Activated CD4-positive, alpha-beta T cell treated with anti-CD3 and anti-CD28 coated beads, Interleukin-2, Interleukin-6, amounts not matched to agents 100 ng/mL and 50 ng/mL, durations not matched to agents 16 hours and 8 hours (primary cell): ENCODE measurements at regions not wholly inside any gene's neighbourhood (a gene's known extent, or its start where the extent isn't known, plus 50 kb on each side); places are given as distances from the start of the nearest gene placed in this dataset.

Source experiments
- DNase-seq: peaks from one replicate; pipeline ENCODE4 v3.0.0-alpha.2; 2020

DNA sequence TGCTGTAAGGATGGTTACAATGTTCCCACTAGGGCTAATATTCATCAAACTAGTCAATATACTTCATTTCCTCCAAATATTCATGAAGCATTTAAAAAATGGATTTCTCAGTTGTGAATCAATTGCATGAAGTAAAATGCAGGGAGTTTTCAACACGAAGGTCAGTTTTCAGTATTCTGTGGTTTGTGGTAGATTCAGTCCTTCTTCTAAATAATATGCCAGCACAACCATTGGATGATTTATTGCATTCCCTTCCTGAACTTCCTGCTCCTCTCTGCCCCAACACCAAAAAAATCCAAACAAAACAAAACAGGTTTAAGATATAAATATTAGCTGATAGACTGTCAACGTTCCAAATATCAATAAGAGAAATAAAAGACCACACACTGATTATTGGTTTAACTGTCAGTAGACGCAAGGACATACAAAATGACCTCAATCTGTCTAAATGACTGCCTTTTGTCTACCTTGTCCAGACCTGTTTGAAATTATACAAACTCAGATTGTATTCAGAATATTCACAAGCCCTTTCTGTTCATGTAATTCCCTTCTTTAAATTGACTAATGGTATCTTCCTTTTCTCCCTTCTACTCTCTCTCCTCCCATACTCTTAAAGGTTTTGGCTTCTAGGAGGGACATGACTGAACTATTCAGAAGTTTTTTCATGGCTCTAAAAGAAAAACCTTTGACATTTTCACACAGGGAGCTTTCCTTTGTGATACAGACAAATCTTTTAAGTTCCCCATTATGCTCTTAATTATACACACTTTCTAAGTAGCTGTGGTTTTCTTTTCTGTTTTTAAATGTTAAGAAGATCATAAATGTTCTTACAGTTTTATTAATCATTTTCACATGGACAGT is 92.6 kb upstream of the STT3B start:
- DNase-seq, result no peak

DNA sequence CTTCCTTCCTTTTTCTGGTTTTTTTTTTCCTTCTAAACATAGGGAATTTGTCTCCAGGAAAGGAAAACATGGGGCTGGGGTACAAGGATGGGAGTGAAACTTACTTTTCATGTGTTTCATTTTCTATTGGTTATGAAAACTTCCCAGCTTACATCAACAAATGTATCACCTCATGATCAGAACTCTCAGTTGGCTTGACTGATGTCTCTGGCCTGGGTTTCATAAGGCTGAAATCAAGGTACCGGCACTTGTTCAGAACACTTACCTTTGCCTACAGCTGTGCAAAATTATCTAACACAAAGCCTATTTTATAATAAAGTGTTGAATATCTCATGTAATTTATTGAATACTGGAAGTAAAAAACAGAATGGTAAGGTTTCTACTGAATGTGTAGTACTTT is 91.8 kb upstream of the STT3B start:
- DNase-seq, result no peak

DNA sequence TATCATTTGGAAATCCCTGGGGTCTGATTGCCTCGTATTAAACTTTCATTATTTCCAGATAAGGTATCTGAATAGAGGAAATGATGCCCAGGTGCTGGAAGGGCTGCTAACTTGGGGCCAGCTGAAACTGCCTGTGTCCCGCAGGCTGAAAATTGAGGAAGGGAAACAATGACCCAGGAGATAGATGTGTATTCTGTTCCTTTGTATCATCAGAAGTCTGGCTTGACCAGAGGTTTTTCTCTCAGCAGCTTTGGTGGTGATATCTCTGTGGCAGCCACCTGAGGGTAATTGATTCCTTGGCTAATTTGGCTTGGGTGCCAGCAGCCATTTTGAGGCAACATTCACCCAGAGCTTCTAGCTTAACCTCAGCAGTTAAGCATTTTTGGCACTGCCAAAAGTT is 90.0 kb upstream of the STT3B start:
- DNase-seq, result no peak

DNA sequence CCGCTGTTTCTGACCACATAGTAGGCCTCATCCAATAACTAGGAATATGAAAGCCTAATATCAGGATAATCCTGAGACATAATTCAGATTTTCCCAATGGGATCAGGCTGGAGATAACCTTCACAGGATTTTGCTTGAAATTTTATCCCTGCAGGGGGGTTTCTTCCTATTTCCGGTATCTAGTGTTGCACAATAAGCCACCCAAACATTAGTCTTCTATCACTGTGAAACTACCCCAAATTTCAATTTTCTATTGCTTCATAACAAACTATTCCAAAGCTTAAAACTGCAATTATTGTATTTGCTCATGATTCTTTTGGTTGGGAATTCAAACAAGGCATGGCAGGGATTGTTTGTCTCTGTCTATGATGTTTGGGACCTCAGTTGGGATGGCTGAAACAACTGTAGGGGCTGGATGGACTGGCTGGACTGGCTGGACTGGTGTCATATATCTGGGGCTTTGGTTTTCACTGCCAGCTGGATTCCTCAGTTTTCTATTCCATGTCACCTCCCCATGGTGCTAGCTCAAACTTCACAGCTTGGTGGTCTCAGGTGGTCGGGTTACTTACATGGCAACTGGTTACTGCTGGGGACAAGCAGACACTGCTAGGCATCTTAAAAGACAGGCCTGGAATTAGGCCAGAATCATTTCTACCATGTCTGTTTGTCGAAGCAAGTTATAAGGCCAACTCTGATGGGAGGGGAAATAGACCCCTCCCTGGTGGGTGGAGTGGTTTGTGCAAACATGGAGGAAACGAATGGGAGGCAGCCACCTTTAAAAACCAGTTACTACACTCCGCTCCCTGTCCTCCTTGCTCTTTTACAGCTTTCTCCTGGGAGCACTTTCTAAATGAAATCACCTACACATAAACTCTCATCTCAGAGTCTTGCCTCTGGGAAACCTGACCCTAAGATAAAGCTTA is 88.2 kb upstream of the STT3B start:
- no peak for DNase-seq

DNA sequence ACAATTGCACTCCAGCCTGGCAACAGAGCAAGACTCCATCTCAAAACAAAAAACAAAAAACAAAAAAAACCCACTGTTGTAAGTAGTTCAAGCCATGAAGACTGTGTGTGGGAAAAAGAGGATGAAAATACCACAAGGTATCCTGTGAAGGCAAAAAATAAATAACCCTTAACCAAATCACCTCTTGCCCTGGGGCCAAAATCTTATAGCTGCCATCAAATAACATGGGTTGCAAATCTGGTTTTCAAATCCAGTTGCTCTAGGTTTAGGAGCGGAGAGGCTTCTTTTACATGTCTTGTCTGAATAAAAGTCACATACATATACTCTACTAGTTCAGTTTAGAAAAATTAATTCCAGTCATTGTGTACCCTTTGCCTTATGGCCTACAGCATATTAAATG is 87.0 kb upstream of the STT3B start:
- DNase-seq, result no peak

DNA sequence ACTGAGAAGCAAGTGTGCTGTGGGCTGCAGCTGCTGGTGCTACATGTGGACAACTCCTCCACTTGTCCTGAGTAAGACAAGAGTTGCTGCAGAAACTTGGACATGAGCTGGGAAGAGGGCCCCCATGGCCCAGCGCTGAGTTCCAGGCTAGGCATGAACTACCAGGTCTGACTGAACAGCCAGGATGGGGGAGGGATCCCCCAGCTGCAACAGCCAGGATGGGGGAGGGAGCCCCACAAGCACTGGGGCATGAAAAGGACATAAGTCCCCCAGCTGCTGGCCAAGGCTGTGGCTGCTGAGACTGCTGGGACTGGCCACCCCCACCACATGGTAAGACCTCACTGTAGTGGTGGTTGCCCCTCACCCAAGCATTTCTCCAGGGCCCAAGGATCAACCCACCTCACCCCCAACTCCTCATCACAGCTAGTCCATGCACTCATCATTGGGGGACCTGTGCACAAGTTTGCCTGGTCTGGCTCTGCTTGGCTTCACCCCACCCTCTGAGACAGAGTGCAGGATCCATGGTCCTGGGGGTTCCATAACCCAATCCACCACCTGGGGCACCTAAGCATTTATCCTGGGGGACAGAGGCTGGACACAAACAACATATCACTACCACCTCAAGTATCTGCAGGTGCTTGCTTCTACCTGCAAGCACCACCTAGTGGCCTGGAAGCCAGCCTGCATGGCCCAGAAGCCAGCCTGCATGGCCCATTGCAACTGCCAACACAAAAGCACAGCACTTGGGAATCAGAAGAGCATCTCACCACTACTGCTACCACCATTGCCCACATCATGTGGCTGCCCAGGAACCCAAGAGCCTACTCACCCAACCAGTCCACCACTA is 84.5 kb upstream of the STT3B start:
- peak; percentile 51 for DNase-seq

DNA sequence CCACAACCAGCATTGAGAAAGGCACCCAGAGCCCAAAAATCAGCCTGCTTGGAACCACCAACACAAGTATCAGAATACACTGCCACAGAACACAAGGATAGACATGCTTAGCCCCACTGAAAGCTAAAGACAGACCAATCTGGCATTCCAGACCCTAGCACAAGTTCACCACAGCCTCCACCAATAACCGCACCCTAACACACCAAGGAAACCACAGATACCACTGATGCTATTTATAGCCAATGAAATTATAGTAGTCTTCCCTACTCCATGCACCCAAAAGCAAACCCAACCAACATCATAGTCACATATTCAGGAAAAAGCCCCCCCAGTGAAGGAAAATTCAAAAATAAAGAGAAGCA is 83.9 kb upstream of the STT3B start:
- no peak for DNase-seq

DNA sequence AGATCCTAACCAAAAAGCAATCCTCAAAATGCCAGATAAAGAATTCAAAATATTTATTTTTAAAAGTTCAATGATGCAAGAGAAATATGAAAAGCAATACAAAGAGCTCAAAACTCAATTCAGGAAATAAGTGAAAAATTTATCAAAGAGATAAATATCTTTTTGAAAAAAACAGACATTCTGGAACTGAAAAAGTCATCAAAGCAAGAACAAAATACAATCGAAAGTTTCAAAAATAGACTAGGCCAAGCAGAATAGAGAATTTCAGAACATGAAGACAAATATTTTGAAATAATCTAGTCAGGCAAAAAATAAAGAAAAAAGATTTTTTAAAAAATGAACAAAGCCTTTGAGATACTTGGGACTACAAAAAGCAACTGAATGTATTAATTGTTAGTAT is 83.4 kb upstream of the STT3B start:
- no peak for DNase-seq

DNA sequence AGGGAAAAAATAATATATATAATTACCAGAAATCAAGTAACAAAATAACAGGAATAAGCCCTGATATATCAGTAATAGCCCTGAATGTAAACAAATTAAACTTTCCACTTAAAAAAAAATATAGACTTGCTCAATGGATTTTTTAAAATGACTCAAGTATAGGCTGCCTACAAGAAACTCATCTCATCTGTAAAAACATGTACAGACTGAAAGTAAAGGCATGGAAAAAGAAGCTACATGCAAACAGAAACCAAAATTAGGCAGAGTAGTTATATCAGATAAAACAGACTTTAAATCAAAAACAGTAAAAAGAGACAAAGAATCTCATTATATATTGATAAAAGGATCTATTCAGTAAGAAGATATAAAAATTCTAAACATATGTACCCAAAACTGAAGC is 82.4 kb upstream of the STT3B start:
- peak; percentile 2 for DNase-seq

DNA sequence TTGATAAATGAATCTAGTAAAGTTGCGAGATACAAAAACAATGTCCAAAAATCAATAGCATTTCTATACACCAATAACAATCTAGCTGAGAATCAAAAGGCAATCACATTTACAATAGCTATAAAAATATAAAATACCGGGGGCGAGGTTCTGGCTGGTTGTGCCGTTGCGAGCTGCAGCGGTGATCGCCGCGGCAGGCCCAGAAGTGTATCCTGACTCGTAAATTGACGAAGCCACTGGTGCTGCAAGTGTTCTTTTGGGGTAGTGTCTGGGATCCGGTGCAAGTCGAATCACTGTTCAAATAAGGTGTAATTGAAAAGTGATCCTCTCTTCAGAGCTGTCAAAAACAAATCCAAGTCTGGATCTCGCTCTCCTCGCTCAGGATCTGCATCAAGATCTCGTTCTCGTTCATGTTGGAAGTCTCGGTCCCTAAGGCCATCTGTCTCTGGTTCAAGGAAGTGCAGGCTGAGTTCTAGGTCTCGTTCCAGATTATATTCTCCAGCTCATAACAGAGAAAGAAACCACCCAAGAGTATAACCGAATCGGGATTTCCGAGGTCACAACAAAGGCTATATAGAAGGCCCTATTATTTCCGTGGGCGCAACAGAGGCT is 80.1 kb upstream of the STT3B start:
- DNase-seq, result no peak

DNA sequence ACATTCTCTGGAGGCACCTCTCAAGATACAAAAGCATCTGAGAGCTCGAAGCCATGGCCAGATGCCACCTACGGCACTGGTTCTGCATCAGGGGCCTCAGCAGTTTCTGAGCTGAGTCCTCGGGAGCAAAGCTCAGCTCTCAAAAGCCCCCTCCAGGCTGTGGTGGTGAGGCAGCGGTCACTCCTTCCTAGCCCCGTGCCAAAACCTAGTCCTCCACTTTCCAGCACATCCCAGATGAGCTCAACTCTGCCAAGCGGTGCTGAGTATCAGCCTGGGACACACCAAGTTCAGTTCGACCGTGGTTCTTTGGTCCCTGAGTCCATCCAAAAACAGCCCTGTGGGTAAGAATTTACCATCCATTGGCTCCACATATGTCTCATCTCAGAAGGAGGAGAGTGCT is 79.3 kb upstream of the STT3B start:
- no peak for DNase-seq

DNA sequence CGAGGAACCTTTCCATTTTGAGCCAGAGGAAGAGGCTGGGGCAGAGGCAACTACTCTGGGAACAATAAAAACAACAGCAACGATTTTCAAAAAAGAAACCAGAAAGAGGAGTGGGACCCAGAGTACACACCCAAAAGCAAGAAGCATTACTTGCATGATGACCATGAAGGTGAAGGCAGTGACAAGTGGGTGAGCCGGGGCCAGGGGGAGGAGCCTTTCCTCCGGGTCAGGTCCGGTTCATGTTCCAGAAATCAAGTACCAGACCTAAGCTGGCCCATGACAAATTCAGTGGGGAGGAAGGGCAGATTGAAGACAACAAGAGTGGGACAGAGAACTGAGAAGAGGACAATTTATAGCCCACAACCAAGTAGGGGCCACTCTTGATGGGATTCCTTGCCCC is 77.2 kb upstream of the STT3B start:
- DNase-seq, result no peak

DNA sequence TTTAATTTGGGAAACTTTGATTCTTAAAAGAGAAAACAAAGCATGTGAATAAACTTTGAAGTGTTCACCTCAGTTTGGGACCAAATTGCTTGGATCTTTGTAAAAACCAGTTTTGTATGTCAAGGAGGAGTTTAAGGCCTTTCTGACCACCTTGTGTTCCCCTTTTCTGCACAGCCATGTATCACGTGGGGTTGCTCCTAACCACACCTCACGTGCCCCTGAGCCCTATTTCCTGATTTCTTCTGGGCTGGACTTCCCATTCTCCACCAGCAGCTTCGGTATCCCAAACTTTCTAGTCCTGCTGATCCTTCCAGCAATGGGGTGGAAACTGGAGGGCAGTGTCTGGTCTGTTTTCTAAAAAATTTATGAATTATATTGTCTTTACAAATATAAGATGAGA is 76.4 kb upstream of the STT3B start:
- DNase-seq, result no peak

DNA sequence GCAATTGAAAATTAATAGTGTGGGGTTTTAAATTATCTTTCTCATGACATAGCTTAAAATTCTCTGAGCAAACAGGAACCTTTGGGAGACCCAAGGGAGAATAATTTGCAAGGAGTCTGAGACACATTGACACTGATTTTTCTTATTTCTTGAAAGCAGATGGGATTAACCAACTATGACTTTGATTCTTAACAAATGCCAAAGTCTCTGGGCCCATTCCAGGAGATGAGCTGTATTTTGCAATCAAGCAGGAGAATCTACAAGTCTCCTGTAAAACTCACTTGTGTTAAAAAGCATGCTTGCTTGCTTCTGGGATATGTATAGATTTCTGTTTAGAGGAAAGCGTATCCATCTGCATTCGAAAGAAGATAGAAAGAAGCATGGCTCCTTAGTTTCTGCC is 71.3 kb upstream of the STT3B start:
- no peak for DNase-seq

DNA sequence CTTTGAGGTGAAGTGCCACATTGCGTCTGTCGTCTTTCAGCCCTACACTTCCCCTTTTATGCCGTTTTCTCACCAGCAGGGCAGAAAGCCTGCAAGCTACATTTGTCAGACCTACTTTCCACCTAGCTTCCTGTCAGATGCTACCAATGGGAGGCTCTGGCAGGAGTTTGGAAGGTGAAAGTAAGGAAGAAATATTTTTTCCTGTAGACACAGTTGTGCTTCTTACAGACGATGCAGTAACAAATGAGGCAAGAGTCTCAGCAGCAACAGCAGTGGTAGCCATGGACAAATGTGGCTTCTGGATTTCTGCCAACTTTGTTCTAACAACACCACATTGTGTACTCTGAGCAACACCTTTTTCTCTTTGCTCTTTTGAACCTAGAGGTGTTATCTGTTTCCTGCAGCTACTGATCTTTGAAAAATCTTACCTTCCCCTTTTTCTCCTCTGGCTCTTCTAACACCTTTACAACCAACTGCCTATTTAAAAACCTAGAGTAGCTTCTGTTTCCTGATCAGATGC is 70.6 kb upstream of the STT3B start:
- no peak for DNase-seq

DNA sequence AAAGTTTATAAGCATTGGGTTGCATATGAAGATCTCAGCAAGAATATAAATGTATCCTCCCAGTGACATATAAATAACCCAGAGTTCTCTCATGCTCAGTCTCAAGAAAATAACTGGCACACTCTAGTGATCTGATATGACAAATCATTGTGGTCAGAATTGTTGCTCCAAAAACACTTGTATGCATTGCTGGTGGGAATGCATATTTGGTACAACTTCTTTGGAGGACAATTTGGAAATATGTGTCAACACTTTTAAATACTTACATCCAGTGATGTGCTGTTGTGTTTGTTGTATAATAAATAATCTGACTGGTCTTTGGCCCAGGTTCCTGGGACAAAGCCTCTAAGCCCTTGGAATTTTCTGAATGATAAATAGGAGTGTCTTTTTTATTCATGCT is 66.7 kb upstream of the STT3B start:
- DNase-seq, result no peak

DNA sequence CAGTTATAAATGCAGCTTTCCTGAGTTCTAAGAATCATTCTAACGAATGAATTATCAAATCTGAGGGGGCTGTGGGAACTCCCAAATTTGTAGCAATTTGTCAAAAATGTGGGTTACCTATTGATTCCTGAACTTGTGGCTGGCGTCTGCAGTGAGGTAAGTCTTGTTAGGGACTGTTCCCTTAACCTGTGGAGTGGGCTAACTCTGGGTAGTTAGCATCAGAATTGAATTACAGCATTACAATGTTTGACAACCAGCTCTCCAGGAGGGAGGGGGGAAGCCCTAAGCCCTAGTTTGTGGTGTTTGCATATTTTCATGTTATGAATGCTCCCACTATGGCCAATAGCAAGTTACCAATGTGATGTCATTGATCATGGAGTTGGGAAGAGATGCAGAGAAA is 65.9 kb upstream of the STT3B start:
- no peak for DNase-seq

DNA sequence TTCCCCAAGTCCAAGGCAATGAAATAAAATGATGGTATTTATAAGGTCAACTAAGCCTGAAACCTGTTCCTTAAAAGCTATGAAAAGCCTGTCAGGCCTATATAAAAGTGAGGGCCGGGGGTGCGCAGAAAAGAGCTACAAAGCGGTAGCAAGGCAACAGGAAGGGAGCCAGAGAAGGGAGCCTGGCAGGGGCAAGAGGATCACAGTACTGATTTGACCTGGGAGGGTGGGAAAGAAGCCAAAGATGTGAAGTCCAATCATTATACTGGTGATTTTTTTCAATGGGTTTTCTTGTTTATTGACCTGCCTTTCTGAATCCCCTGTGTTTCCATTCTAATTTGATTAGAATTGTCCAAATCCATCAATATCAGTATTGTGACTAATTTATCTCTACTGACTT is 64.3 kb upstream of the STT3B start:
- no peak for DNase-seq

DNA sequence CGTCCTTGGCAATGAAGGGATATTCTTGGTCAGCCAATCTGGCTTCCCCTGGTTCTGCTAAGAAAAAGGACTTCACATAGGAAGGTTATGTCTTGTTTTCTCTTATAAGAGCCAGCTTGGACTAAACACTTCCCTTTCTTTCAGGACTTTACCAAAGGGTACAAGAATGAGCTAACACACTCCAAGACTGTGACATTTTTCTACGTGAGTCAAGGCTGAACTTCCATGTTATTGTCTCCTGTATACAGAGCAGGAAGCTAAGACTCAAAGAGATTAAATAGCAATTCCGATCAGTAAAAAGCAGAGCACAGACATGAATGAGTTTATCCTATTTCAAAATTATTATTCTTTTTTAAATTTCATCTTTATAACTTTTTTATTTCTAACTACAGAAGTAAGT is 63.3 kb upstream of the STT3B start:
- no peak for DNase-seq

DNA sequence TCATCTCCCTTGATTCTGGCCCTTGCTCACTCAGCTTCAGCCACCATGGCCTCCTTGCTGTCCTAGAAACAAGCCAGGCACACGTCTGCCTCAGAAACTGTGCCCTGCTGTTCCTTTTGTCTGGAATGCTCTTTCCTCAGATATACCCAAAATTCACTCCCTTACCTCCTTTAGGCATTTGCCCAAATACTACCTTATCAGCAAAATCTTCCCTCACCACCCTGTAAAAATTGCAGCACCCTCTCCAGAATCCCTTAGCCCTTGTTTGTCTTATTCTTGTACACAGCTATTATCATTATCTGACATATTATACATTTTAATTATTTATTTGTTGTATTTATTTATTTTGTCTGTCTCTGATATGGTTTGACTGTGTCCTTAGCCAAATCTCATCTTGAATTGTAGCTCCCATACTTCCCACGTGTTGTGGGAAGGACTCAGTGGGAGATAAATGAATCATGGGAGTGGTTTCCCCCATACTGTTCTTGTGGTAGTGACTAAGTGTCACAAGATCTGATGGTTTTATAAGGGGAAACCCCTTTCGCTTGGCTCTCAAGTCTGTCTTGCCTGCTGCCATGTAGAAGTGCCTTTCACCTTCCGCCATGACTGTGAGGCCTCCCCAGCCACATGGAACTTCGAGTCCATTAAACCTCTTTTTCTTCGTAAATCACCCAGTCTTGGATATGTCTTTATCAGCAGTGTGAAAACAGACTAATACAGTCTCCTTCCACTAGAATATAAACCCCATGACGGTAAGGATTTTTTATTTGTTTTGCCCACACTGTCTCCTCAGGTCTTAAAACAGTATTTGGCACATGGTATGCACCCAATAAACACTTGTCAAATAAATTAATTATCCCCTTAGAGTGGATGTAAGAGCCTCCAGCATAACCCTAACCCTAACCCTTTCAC is 60.0 kb upstream of the STT3B start:
- peak; percentile 66 for DNase-seq

DNA sequence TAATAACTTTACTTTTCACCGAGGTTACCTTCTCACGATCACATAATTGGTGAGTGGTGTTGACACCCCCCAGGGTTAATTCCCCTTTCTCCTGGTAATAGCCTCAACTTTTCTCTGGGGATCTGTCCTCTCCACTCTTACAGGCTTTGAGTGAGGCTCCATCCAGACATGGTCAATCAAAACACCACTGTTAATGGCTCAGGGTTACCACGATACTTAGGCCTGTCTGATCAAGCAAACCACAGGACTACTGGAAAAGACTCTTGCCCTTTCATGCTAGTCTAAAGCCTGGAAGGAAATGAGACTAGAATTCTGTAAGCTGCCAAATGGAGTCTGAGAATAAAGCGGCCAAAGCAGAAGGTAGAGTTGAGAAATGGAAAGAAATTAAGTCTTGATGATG is 56.5 kb upstream of the STT3B start:
- DNase-seq, result no peak

DNA sequence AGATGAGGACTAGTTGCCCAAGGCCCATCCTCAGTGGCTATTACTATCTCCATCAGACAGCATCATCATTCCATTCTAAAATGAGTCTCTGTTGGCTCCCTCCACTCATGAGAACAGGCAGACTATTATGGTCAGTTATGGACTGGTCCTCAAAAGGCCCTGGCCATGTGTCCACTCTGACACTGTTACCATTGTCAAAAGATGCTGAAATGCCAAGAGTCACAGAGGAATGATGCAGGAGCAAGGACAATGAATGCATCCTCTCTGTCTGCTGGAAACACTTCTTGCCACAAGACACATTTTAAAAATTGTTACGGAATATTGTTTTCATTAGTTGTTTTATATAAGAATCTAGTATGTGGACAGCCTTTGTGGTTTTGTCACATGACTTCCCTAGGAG is 53.3 kb upstream of the STT3B start:
- no peak for DNase-seq
